ENCODE measurements at regions not wholly inside any gene's neighbourhood (a gene's known extent, or its start where the extent isn't known, plus 50 kb on each side); places are given as distances from the start of the nearest gene placed in this dataset.

DNA sequence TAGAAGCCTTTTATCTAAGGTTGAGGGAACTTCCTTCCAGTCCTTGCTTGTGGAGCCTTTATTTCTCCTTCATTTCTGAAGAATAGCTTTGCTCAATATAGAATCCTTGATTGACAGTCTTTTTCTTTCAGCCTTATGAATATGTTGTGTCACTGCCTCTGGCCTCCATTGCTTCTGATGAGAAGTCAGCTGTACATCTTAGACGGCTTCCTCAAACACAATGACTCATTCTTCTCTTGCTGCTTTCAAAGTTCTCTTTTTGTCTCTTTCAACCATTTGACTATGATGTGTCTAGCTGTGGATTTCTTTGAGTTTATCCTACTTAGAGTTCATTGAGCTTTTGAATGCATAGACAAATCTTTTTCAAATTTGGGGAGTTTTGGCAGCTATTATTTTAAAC lies 893.2 kb downstream of the BRD1 start:
- TF ChIP-seq, protein P1, sequence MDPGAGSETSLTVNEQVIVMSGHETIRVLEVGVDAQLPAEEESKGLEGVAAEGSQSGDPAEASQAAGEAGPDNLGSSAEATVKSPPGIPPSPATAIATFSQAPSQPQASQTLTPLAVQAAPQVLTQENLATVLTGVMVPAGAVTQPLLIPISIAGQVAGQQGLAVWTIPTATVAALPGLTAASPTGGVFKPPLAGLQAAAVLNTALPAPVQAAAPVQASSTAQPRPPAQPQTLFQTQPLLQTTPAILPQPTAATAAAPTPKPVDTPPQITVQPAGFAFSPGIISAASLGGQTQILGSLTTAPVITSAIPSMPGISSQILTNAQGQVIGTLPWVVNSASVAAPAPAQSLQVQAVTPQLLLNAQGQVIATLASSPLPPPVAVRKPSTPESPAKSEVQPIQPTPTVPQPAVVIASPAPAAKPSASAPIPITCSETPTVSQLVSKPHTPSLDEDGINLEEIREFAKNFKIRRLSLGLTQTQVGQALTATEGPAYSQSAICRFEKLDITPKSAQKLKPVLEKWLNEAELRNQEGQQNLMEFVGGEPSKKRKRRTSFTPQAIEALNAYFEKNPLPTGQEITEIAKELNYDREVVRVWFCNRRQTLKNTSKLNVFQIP (CRISPR knock-in tag; IDR thresholded peaks at IDR 0.05; ENCODE audit: borderline replicate concordance, low read depth): no peak
- no peak for TF ChIP-seq OSR1 (CRISPR knock-in tag; IDR thresholded peaks at IDR 0.05)
- no peak for TF ChIP-seq TOX (CRISPR knock-in tag; IDR thresholded peaks at IDR 0.05; ENCODE audit: borderline replicate concordance)
- no peak for TF ChIP-seq CSDC2 (CRISPR knock-in tag; IDR thresholded peaks at IDR 0.05)
- TF ChIP-seq, protein P2, sequence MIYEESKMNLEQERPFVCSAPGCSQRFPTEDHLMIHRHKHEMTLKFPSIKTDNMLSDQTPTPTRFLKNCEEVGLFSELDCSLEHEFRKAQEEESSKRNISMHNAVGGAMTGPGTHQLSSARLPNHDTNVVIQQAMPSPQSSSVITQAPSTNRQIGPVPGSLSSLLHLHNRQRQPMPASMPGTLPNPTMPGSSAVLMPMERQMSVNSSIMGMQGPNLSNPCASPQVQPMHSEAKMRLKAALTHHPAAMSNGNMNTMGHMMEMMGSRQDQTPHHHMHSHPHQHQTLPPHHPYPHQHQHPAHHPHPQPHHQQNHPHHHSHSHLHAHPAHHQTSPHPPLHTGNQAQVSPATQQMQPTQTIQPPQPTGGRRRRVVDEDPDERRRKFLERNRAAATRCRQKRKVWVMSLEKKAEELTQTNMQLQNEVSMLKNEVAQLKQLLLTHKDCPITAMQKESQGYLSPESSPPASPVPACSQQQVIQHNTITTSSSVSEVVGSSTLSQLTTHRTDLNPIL (CRISPR knock-in tag; IDR thresholded peaks at IDR 0.05; ENCODE audit: low read depth): no peak
- TF ChIP-seq ZNF8 (CRISPR knock-in tag; IDR thresholded peaks at IDR 0.05): no peak
- TF ChIP-seq GLIS3 (CRISPR knock-in tag; IDR thresholded peaks at IDR 0.05): no peak
- no peak for TF ChIP-seq ZC3H10 (CRISPR knock-in tag; IDR thresholded peaks at IDR 0.05)
- no peak for TF ChIP-seq TCF4 (CRISPR knock-in tag; IDR thresholded peaks at IDR 0.05; ENCODE audit: borderline replicate concordance)
- TF ChIP-seq, protein P3, sequence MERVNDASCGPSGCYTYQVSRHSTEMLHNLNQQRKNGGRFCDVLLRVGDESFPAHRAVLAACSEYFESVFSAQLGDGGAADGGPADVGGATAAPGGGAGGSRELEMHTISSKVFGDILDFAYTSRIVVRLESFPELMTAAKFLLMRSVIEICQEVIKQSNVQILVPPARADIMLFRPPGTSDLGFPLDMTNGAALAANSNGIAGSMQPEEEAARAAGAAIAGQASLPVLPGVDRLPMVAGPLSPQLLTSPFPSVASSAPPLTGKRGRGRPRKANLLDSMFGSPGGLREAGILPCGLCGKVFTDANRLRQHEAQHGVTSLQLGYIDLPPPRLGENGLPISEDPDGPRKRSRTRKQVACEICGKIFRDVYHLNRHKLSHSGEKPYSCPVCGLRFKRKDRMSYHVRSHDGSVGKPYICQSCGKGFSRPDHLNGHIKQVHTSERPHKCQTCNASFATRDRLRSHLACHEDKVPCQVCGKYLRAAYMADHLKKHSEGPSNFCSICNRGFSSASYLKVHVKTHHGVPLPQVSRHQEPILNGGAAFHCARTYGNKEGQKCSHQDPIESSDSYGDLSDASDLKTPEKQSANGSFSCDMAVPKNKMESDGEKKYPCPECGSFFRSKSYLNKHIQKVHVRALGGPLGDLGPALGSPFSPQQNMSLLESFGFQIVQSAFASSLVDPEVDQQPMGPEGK (CRISPR knock-in tag; IDR thresholded peaks at IDR 0.05; ENCODE audit: borderline replicate concordance): no peak
- TF ChIP-seq ZNF70 (CRISPR knock-in tag; IDR thresholded peaks at IDR 0.05): no peak
- TF ChIP-seq, protein P4, sequence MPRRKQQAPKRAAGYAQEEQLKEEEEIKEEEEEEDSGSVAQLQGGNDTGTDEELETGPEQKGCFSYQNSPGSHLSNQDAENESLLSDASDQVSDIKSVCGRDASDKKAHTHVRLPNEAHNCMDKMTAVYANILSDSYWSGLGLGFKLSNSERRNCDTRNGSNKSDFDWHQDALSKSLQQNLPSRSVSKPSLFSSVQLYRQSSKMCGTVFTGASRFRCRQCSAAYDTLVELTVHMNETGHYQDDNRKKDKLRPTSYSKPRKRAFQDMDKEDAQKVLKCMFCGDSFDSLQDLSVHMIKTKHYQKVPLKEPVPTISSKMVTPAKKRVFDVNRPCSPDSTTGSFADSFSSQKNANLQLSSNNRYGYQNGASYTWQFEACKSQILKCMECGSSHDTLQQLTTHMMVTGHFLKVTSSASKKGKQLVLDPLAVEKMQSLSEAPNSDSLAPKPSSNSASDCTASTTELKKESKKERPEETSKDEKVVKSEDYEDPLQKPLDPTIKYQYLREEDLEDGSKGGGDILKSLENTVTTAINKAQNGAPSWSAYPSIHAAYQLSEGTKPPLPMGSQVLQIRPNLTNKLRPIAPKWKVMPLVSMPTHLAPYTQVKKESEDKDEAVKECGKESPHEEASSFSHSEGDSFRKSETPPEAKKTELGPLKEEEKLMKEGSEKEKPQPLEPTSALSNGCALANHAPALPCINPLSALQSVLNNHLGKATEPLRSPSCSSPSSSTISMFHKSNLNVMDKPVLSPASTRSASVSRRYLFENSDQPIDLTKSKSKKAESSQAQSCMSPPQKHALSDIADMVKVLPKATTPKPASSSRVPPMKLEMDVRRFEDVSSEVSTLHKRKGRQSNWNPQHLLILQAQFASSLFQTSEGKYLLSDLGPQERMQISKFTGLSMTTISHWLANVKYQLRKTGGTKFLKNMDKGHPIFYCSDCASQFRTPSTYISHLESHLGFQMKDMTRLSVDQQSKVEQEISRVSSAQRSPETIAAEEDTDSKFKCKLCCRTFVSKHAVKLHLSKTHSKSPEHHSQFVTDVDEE (CRISPR knock-in tag; IDR thresholded peaks at IDR 0.05): no peak
- no peak for TF ChIP-seq ARNTL (CRISPR knock-in tag; IDR thresholded peaks at IDR 0.05; ENCODE audit: borderline replicate concordance, low read depth)
- no peak for TF ChIP-seq SNAI2 (CRISPR knock-in tag; IDR thresholded peaks at IDR 0.05)
- no peak for TF ChIP-seq ZFP30 (CRISPR knock-in tag; IDR thresholded peaks at IDR 0.05)
- TF ChIP-seq, protein P5, sequence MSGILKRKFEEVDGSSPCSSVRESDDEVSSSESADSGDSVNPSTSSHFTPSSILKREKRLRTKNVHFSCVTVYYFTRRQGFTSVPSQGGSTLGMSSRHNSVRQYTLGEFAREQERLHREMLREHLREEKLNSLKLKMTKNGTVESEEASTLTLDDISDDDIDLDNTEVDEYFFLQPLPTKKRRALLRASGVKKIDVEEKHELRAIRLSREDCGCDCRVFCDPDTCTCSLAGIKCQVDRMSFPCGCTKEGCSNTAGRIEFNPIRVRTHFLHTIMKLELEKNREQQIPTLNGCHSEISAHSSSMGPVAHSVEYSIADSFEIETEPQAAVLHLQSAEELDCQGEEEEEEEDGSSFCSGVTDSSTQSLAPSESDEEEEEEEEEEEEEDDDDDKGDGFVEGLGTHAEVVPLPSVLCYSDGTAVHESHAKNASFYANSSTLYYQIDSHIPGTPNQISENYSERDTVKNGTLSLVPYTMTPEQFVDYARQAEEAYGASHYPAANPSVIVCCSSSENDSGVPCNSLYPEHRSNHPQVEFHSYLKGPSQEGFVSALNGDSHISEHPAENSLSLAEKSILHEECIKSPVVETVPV (CRISPR knock-in tag; IDR thresholded peaks at IDR 0.05): no peak
- no peak for TF ChIP-seq ZFP3 (CRISPR knock-in tag; IDR thresholded peaks at IDR 0.05)
- no peak for TF ChIP-seq ESRRG (CRISPR knock-in tag; IDR thresholded peaks at IDR 0.05)
- no peak for TF ChIP-seq PPARA (CRISPR knock-in tag; IDR thresholded peaks at IDR 0.05; ENCODE audit: borderline replicate concordance)
- TF ChIP-seq ISL1 (CRISPR knock-in tag; IDR thresholded peaks at IDR 0.05): no peak
- no peak for ATAC-seq

DNA sequence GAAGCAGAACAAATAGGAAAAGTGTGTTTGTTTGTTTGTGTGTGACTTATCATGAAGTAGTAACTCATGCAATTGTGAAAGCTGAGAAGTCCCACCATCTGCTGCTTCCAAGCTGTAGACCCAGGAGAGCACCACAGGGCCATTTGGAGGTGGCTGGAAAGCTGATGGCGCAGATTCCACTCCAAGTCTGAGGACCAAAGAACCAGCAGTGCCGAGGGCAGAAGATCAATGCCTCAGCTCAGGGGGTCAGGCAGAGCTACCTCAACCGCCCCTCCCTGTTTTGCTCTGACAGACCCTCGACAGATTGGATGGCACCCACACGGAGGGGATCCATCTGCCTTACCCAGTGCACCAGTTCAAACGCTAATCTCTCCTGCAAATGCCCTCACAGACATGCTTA lies 896.2 kb downstream of the BRD1 start:
- TF ChIP-seq, protein P3 (CRISPR knock-in tag; IDR thresholded peaks at IDR 0.05; ENCODE audit: borderline replicate concordance): no peak
- TF ChIP-seq TCF4 (CRISPR knock-in tag; IDR thresholded peaks at IDR 0.05; ENCODE audit: borderline replicate concordance) (no peak), BACH2 (CRISPR knock-in tag; IDR thresholded peaks at IDR 0.05; ENCODE audit: borderline replicate concordance) (no peak)
- TF ChIP-seq, protein P5 (CRISPR knock-in tag; IDR thresholded peaks at IDR 0.05): no peak
- ATAC-seq: no peak

All from SK-N-SH treated with all-trans-retinoic acid at 6 μM for 48 hours (cell line).